SK-N-SH treated with all-trans-retinoic acid at 6 μM for 48 hours (cell line): ENCODE measurements at regions not wholly inside any gene's neighbourhood (a gene's known extent, or its start where the extent isn't known, plus 50 kb on each side); places are given as distances from the start of the nearest gene placed in this dataset.

Experiments used
- BACH2 ChIP-seq: fragments of 250-450 bp; sonication (Bioruptor Pico); IDR thresholded peaks from 2 replicates; pipeline ENCODE4 v1.9.0; 2021; ENCODE audit warnings: mild to moderate bottlenecking, borderline replicate concordance
- OSR1 ChIP-seq: fragments of 250-450 bp; sonication (Bioruptor Pico); IDR thresholded peaks from 2 replicates; pipeline ENCODE4 v1.8.0; 2022; ENCODE audit warnings: moderate library complexity, mild to moderate bottlenecking, inconsistent platforms

DNA sequence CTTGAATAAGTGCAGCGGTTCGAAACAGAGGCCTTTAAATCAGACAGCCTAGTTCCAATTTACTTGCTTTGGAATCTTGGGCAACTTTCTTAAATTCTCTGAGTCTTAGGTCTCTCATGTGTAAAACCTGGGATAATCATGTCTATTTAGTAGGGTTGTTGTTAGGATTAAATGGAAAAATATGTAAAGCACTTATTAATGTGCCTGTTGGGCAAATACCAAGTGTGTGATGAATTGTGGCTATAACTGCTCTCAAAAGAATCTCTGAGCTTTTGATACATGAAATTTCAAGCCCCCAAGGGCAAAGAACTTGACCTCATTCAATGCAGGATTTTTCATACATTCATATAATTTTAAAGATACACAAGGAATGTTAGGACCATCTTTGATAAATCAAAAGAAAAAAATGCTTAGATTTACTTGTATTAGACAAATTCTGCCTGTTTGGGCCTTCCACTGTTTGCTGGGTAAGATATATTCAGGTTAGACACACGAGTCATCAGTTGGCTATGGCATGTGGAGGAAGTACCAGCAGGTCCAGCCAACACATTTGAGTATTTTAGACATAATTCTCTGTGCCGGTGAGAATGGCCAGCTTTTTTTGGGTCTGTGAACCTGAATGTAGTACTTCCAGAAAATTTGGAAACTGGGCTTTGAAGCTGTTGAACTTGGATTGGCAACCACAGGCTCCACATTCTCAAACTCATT is 241.4 kb upstream of the CNKSR2 start:
- TF ChIP-seq BACH2 (CRISPR knock-in tag) (no peak), OSR1 (CRISPR knock-in tag) (no peak)
